CD14-positive monocyte (primary cell): ENCODE measurements at regions not wholly inside any gene's neighbourhood (a gene's known extent, or its start where the extent isn't known, plus 50 kb on each side); places are given as distances from the start of the nearest gene placed in this dataset.

Source experiments
- DNase-seq, 3 donors: peaks; one replicate each; pipeline ENCODE4 v3.0.0-alpha.2; 2011 to 2022
- H2AFZ ChIP-seq: 2 replicates; pipeline ENCODE4 v1.6.0; 2012; ENCODE audit warnings: mild to moderate bottlenecking, low read depth, low read length, inconsistent platforms; ENCODE audit not compliant: insufficient read depth, poor library complexity, severe bottlenecking
- H3K27ac ChIP-seq, 2 donors: 1 replicate in 1 of 2; 2 replicates in 1 of 2; pipeline ENCODE4 v1.5.1; 2012 to 2013; ENCODE audit warnings: low read length in 2 of 2, control low read depth in 1 of 2, inconsistent platforms in 1 of 2, low read depth in 1 of 2, mild to moderate bottlenecking in 1 of 2
- H3K27me3 ChIP-seq, 2 donors: one replicate each; pipeline versions ENCODE4 v1.6.0 to v1.6.1; 2011 to 2013; ENCODE audit warnings: low read length in 2 of 2; ENCODE audit not compliant: control insufficient read depth in 2 of 2, insufficient read depth in 2 of 2
- H3K36me3 ChIP-seq, 2 donors: replicated peaks in 1 of 2; 1 replicate in 1 of 2; 2 replicates in 1 of 2; pipeline versions ENCODE4 v1.5.1 to v1.6.1; 2012 to 2013; ENCODE audit warnings: low read length in 2 of 2, control low read depth in 1 of 2, inconsistent platforms in 1 of 2, mild to moderate bottlenecking in 1 of 2; ENCODE audit not compliant: insufficient read depth in 2 of 2, control insufficient read depth in 1 of 2
- H3K4me1 ChIP-seq, 2 donors: 1 replicate in 1 of 2; 2 replicates in 1 of 2; pipeline versions ENCODE4 v1.5.1 to v1.6.1; 2012 to 2013; ENCODE audit warnings: low read length in 2 of 2, control low read depth in 1 of 2, inconsistent platforms in 1 of 2, mild to moderate bottlenecking in 1 of 2, moderate library complexity in 1 of 2; ENCODE audit not compliant: insufficient read depth in 2 of 2, control insufficient read depth in 1 of 2
- H3K4me2 ChIP-seq: replicated peaks from 2 replicates; pipeline ENCODE3; 2012; ENCODE audit warnings: low read length, moderate library complexity, mild to moderate bottlenecking; ENCODE audit not compliant: poor library complexity, severe bottlenecking; ENCODE audit errors: extremely low read depth
- H3K4me3 ChIP-seq, 3 experiments: fragments of 200-600 bp in 1 of 3; sonication (generic) in 1 of 3; replicated peaks in 1 of 3; 1 replicate in 2 of 3; 2 replicates in 1 of 3; pipeline ENCODE4 v1.5.1; 2011 to 2013; ENCODE audit warnings: low read length in 3 of 3, mild to moderate bottlenecking in 3 of 3, control low read depth in 2 of 3, low read depth in 2 of 3, inconsistent platforms in 1 of 3, moderate library complexity in 1 of 3
- H3K79me2 ChIP-seq: 2 replicates; pipeline ENCODE4 v1.6.0; 2012; ENCODE audit warnings: mild to moderate bottlenecking, control low read depth, inconsistent platforms, low read length, moderate library complexity; ENCODE audit not compliant: insufficient read depth
- H3K9ac ChIP-seq: 2 replicates; pipeline ENCODE4 v1.6.0; 2017; ENCODE audit warnings: low read length, mild to moderate bottlenecking; ENCODE audit not compliant: insufficient read depth, poor library complexity, severe bottlenecking
- H3K9me3 ChIP-seq, 2 donors: replicated peaks in 1 of 2; 1 replicate in 1 of 2; 2 replicates in 1 of 2; pipeline versions ENCODE4 v1.5.1 to v1.6.1; 2012 to 2013; ENCODE audit warnings: low read length in 2 of 2, control low read depth in 1 of 2; ENCODE audit not compliant: control insufficient read depth in 1 of 2, insufficient read depth in 1 of 2
- H4K20me1 ChIP-seq: 2 replicates; pipeline ENCODE4 v1.6.0; 2012; ENCODE audit warnings: mild to moderate bottlenecking, low read length, control low read depth, moderate library complexity; ENCODE audit not compliant: insufficient read depth
- H3K27ac Mint-ChIP-seq, 7 donors: one replicate each; pipeline ENCODE4 v1.8.0; 2020; ENCODE audit warnings: mild to moderate bottlenecking in 7 of 7, mixed read lengths in 7 of 7, moderate library complexity in 6 of 7, inconsistent platforms in 2 of 7
- H3K27me3 Mint-ChIP-seq, 3 donors: one replicate each; pipeline ENCODE4 v1.8.0; 2021 to 2022; ENCODE audit warnings: low read depth in 3 of 3, mild to moderate bottlenecking in 3 of 3, mixed read lengths in 3 of 3, moderate library complexity in 3 of 3, inconsistent platforms in 1 of 3
- H3K36me3 Mint-ChIP-seq, 2 donors: one replicate each; pipeline ENCODE4 v1.8.0; 2020; ENCODE audit warnings: mixed read lengths in 2 of 2, inconsistent platforms in 1 of 2, mild to moderate bottlenecking in 1 of 2
- H3K4me1 Mint-ChIP-seq: one replicate; pipeline ENCODE4 v1.8.0; 2020; ENCODE audit warnings: mild to moderate bottlenecking, mixed read lengths
- H3K4me3 Mint-ChIP-seq, 2 donors: one replicate each; pipeline ENCODE4 v1.8.0; 2020; ENCODE audit warnings: mild to moderate bottlenecking in 2 of 2, mixed read lengths in 2 of 2, moderate library complexity in 1 of 2
- H3K9me3 Mint-ChIP-seq, 7 donors: one replicate each; pipeline ENCODE4 v1.8.0; 2020 to 2022; ENCODE audit warnings: mixed read lengths in 7 of 7, mild to moderate bottlenecking in 6 of 7, moderate library complexity in 6 of 7, inconsistent platforms in 2 of 7
- WGBS: methylation state at CpG from one replicate; pipeline ENCODE4 v1.1.5; 2013; ENCODE audit warnings: missing lambda C conversion rate; ENCODE audit not compliant: insufficient coverage; 5-methylcytosine and 5-hydroxymethylcytosine counted together
- intact Hi-C, 2 donors: fragments of 100-400 bp; cut with micrococcal nuclease; formaldehyde crosslinking; loops; one replicate each; pipeline versions ENCODE4 v1.15.0 to v1.15.1; 2023
- TF ChIP-seq, protein P1 (sequence below): fragments of 200-600 bp; IDR thresholded peaks from one replicate; pipeline ENCODE4 v1.8.0; 2022; ENCODE audit warnings: antibody characterized with exemption, mild to moderate bottlenecking

DNA sequence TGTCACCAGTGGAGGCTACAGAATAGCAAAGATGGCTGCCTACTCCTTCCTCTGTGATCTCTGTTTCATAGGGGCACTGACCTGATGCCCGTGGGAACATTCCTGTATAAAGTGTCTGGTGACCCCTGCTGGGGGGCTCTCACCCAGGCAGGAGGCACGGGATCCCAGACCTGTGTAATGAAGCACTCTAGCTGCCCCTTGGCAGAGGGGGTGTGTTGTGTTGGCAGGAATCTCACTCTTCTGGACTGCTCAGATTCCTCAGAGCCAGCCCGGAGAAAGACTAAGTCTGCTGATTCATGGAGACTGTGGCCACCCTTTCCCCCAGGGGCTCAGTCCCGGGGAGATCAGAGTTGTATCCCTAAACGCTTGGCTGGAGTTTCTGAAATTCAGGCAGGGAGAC, 648.3 kb downstream of the SPRY1 start:
- Mint-ChIP-seq H3K4me3 (no peak overlapping the region), H3K9me3 (peaks cover 2 to 12% (median 4%) of the 10 kb centered on the region in 7 donors), H3K27me3 (peaks cover 0 to 2% (median 0%) of the 10 kb centered on the region in 3 donors), H3K27ac (no peak overlapping the region), H3K36me3 (no peaks in the 10 kb centered on the region), H3K4me1 (no peaks in the 10 kb centered on the region)
- Histone ChIP-seq H2AFZ (no peak overlapping the region), H3K27ac (no peak overlapping the region), H3K4me1 (no peaks in the 10 kb centered on the region), H3K36me3 (no peaks in the 10 kb centered on the region), H3K9ac (no peak overlapping the region), H3K9me3 (peaks cover 0 to 7% of the 10 kb centered on the region in 2 donors), H3K4me2 (no peak overlapping the region), H4K20me1 (no peaks in the 10 kb centered on the region), H3K79me2 (no peaks in the 10 kb centered on the region), H3K4me3 (no peak overlapping the region), H3K27me3 (no peaks in the 10 kb centered on the region)
- WGBS = 93% methylated on average over 5 of the region's 5 CpGs
- intact Hi-C loops = no loop called here
- TF ChIP-seq, protein P1, sequence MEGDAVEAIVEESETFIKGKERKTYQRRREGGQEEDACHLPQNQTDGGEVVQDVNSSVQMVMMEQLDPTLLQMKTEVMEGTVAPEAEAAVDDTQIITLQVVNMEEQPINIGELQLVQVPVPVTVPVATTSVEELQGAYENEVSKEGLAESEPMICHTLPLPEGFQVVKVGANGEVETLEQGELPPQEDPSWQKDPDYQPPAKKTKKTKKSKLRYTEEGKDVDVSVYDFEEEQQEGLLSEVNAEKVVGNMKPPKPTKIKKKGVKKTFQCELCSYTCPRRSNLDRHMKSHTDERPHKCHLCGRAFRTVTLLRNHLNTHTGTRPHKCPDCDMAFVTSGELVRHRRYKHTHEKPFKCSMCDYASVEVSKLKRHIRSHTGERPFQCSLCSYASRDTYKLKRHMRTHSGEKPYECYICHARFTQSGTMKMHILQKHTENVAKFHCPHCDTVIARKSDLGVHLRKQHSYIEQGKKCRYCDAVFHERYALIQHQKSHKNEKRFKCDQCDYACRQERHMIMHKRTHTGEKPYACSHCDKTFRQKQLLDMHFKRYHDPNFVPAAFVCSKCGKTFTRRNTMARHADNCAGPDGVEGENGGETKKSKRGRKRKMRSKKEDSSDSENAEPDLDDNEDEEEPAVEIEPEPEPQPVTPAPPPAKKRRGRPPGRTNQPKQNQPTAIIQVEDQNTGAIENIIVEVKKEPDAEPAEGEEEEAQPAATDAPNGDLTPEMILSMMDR = no peak
- no peak for DNase-seq

DNA sequence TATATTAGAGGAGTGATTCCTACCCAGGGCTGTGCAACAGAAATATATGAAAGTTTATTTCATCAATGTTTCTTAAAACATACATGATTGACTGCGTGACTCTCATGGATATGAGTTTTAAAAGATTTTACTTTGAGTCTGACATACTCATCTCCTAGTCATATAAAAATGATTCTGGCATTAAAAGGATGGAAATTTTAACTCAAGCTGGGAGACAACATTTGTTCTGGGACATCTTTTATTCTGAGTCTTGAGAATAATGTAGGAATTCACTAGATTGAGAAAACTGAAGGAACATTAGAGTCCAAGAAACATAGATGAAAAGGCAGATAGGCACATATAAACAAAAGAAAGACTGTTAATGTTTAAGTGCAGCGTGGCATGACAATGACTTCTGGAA, 649.6 kb downstream of the SPRY1 start:
- H3K27ac Mint-ChIP-seq = no peak overlapping the region
- no peaks in the 10 kb centered on the region for H4K20me1 ChIP-seq
- no peak overlapping the region for H3K9ac ChIP-seq
- peaks cover 0 to 2% (median 0%) of the 10 kb centered on the region in 3 donors for H3K27me3 Mint-ChIP-seq
- no peak overlapping the region for H3K4me2 ChIP-seq
- peaks cover 0 to 7% of the 10 kb centered on the region in 2 donors for H3K9me3 ChIP-seq
- H3K4me3 Mint-ChIP-seq = no peak overlapping the region
- H2AFZ ChIP-seq = no peak overlapping the region
- intact Hi-C loops = no loop called here
- DNase-seq = no peak
- H3K9me3 Mint-ChIP-seq = peaks cover 2 to 12% (median 4%) of the 10 kb centered on the region in 7 donors
- H3K36me3 Mint-ChIP-seq = no peaks in the 10 kb centered on the region
- H3K36me3 ChIP-seq = no peaks in the 10 kb centered on the region
- H3K4me3 ChIP-seq = no peak overlapping the region
- no peak overlapping the region for H3K27ac ChIP-seq
- no peaks in the 10 kb centered on the region for H3K79me2 ChIP-seq
- H3K4me1 Mint-ChIP-seq = no peaks in the 10 kb centered on the region
- H3K27me3 ChIP-seq = no peaks in the 10 kb centered on the region
- no peaks in the 10 kb centered on the region for H3K4me1 ChIP-seq
- TF ChIP-seq, protein P1 = no peak
- no CpG with 5 or more reads among the region's 2 CpGs for WGBS
